BLaER1 treated with 17β-estradiol and CSF1 and Interleukin-3, amounts not matched to agents 10 nM and 100 nM (cell line): ENCODE measurements at regions not wholly inside any gene's neighbourhood (a gene's known extent, or its start where the extent isn't known, plus 50 kb on each side); places are given as distances from the start of the nearest gene placed in this dataset.

ENCODE experiments used
- H3K27ac ChIP-seq, 11 experiments: shearing (Covaris generic); formaldehyde crosslinking; 2 replicates each; pipeline ENCODE4 v1.8.1; 2022
- H3K27me3 ChIP-seq, 11 experiments: shearing (Covaris generic); formaldehyde crosslinking; 2 replicates each; pipeline ENCODE4 v1.8.1; 2022
- H3K36me3 ChIP-seq, 11 experiments: shearing (Covaris generic); formaldehyde crosslinking; 2 replicates each; pipeline ENCODE4 v1.8.1; 2022
- H3K4me1 ChIP-seq, 10 experiments: shearing (Covaris generic); formaldehyde crosslinking; 2 replicates each; pipeline ENCODE4 v1.8.1; 2022
- H3K4me2 ChIP-seq, 11 experiments: shearing (Covaris generic); formaldehyde crosslinking; 2 replicates each; pipeline ENCODE4 v1.8.1; 2022
- H3K4me3 ChIP-seq, 10 experiments: shearing (Covaris generic); formaldehyde crosslinking; 2 replicates each; pipeline ENCODE4 v1.8.1; 2022
- H3K9ac ChIP-seq, 11 experiments: shearing (Covaris generic); formaldehyde crosslinking; 2 replicates each; pipeline ENCODE4 v1.8.1; 2022
- H3K9me3 ChIP-seq, 11 experiments: shearing (Covaris generic); formaldehyde crosslinking; replicated peaks in 1 of 11; 2 replicates each; pipeline ENCODE4 v1.8.1; 2022
- H4K20me1 ChIP-seq, 11 experiments: shearing (Covaris generic); formaldehyde crosslinking; 2 replicates each; pipeline ENCODE4 v1.8.1; 2022
- Cebpa-rat ChIP-seq, 11 experiments: shearing (Covaris generic); IDR thresholded peaks; 2 replicates each; pipeline ENCODE4 v1.8.1; 2022

DNA sequence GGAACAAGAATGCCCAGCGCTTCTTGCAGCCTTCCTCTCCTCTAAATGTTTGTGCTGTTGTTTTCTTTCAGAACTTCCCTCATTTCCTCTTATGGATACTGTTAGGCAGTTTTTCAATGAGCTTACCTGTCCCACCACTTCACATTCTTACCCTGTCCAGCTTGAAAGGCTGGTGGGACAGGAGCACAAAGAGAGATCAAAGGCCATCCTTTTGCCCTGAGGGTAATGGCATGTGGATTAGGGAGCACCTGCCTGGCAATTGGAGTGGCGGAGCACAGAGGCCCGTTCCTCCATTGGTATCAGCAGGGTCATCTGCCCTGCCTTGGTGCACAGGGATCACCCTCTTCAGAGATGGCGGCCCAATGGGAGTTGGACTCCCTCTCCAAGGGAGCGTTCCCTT, 170.1 kb upstream of the UBE3A start:
- H3K27ac ChIP-seq = no peak overlapping the region
- H3K4me1 ChIP-seq = no peaks in the 10 kb centered on the region
- no peak overlapping the region for H3K9ac ChIP-seq
- no peaks in the 10 kb centered on the region for H3K27me3 ChIP-seq
- no peaks in the 10 kb centered on the region for H3K36me3 ChIP-seq
- no peak overlapping the region for H3K4me2 ChIP-seq
- no peak overlapping the region for H3K4me3 ChIP-seq
- H4K20me1 ChIP-seq = no peaks in the 10 kb centered on the region
- TF ChIP-seq Cebpa-rat (IDR thresholded peaks at IDR 0.05) = no peak
- H3K9me3 ChIP-seq = no peaks in the 10 kb centered on the region

DNA sequence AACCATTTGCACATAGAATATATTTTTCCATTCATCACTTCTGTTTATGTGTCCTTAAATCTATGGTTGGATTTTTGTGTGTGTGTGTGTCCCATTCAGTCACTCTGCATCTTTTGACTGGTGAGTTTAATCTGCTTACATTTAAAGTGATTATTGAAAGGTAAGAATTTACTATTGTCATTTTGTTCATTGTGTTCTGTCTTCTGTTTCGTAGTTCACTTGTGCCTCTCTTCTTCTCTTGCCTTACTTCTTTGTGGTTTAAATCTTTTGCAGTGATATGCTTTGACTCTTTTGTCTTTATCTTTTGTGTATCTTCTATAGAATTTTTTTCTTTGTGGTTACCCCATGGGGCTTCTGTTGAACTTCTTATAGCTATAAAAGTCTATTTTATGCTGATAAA, 166.3 kb upstream of the UBE3A start:
- H3K4me1 ChIP-seq = no peaks in the 10 kb centered on the region
- TF ChIP-seq Cebpa-rat (IDR thresholded peaks at IDR 0.05) = no peak
- H3K27me3 ChIP-seq = no peaks in the 10 kb centered on the region
- H3K36me3 ChIP-seq = no peaks in the 10 kb centered on the region
- no peaks in the 10 kb centered on the region for H4K20me1 ChIP-seq
- no peak overlapping the region for H3K27ac ChIP-seq
- H3K4me2 ChIP-seq = no peak overlapping the region
- H3K4me3 ChIP-seq = no peak overlapping the region
- no peak overlapping the region for H3K9ac ChIP-seq
- no peaks in the 10 kb centered on the region; a peak in 1 of 22 replicates for H3K9me3 ChIP-seq

DNA sequence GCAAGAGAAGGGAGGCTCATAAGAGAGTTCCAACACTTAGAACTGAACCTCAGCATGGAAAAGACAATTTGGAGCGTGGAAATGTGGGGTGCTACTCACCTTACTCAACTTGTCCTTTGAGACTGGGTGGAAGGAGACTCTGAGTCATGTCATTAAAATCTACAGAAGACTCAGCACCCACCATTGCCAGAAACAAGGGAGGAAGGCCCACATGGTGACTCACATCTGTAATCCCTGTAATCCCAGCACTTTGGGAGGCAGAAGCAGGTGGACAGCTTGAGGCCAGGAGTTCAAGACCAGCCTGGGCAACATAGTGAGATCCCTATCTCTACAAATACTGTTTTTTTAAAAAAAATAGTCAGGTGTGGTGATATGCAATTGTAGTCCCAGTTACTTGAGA, 161.9 kb upstream of the UBE3A start:
- Histone ChIP-seq H3K4me2 (no peak overlapping the region), H3K27me3 (no peaks in the 10 kb centered on the region), H3K9me3 (peaks cover 5 to 33% (median 11%) of the 10 kb centered on the region in 11 experiments; a peak in 16 of 22 replicates), H3K27ac (no peak overlapping the region), H3K36me3 (no peaks in the 10 kb centered on the region), H3K9ac (no peak overlapping the region), H3K4me1 (peaks cover 0 to 9% (median 8%) of the 10 kb centered on the region in 10 experiments; a peak in 8 of 20 replicates), H4K20me1 (no peaks in the 10 kb centered on the region), H3K4me3 (no peak overlapping the region)
- TF ChIP-seq Cebpa-rat (IDR thresholded peaks at IDR 0.05) = no peak

DNA sequence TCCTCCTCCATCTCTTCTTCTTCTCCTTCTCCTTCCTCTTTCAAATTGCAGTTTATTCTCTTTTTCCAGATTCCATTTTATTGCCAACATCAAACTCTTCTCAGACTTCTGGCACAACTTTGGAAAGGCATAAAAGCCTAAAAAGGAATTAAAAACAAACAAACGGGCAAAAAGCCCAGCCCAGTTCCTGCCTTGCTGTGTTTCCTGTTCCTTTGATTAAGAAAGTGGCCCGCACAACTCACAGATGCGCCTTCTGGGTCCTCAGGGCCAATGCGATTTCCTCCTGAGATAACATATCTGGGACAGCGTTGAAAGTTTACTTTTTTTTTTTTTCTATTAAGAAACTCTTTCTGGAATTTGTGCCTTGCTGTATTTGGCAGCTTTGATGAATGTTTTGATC, 158.7 kb upstream of the UBE3A start:
- H3K9ac ChIP-seq = no peak overlapping the region
- H3K27ac ChIP-seq = no peak overlapping the region
- peak overlapping the region in 9 of 11 experiments; percentile 2 to 55 (median 24); a peak in 13 of 22 replicates for H3K4me2 ChIP-seq
- H4K20me1 ChIP-seq = no peaks in the 10 kb centered on the region
- peaks cover 9 to 41% (median 19%) of the 10 kb centered on the region in 11 experiments; a peak in 16 of 22 replicates for H3K9me3 ChIP-seq
- no peaks in the 10 kb centered on the region for H3K27me3 ChIP-seq
- no peaks in the 10 kb centered on the region for H3K36me3 ChIP-seq
- no peak overlapping the region for H3K4me3 ChIP-seq
- TF ChIP-seq Cebpa-rat (IDR thresholded peaks at IDR 0.05) = no peak
- H3K4me1 ChIP-seq = peaks cover 0 to 9% (median 8%) of the 10 kb centered on the region in 10 experiments; a peak in 8 of 20 replicates

DNA sequence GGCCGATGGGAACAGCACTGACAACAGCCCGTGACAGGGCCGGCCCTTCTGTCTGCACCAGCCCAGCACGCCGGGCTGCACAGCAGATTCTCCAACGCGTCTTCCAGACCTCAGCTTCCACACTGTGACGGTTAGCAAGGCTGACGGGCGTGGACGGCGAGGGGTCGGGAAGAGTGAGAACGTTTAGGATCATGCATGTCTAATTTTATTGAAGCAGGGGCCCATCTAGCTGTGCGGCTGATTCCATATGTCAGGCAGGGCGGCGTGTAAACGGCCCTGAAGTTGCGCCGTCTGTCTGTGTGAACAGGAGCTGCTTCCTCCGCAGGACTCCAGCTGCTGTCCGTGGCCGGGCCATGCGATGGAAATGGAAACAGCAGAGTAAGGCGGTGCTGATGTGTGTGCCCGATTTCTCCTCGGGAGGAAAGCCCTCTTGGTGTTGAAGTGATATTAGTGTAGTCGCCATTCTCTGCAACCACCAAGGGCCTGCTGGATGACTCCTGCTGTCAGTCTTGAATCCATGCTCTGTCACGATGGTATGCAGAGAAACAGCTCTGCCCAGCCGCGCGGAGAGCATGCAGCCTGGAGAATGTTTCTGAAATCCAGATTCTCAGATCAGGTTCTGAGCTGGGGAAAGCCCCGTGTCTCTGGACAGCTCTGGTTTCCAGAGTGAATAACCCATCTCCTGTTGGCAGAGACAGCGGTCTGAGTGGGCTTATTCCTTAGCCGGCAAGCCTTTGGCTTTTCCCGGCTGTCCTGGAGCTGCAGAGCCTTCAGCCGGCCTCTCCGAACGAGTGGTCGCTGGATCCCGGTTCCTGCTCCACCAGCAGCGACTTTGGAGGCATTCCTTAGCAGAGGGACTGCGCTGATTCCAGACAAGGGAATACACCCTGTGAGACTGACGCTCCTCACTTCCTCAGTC, 158.1 kb upstream of the UBE3A start:
- TF ChIP-seq Cebpa-rat (IDR thresholded peaks at IDR 0.05) = no peak

DNA sequence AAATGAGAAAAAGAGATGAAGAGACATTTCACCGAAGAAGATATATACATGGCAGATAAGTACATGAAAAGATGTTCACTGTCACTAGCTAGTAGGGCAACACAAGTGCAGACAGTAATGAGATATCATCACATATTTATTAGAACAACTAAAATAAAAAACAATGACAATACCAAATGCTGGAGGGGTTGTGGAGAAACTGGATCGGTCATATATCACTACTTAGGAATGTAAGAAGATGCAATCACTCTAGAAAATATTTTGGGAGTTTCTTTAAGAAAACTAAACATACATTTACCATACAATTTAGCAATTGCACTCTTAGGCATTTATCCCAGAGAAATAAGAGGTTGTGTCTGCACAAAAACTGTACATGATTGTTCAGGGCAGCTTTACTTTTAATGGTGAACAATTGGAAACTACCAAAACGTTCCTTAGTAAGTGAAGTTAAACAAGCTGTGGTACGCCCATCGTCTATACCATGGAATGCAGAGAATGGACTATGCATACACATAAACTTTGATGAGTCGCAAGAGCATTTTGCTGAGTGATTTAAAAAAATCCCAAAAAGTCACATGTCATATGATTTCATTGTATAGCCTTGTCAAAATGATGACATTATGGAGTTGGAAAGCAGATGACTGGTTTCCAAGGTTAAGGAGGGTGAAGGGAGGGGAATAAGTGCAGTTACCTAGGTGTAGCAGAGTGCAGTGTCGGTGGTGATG, 149.0 kb upstream of the UBE3A start:
- no peaks in the 10 kb centered on the region for H3K36me3 ChIP-seq
- no peaks in the 10 kb centered on the region for H3K27me3 ChIP-seq
- no peaks in the 10 kb centered on the region for H4K20me1 ChIP-seq
- H3K9me3 ChIP-seq = peaks cover 8 to 28% (median 16%) of the 10 kb centered on the region in 11 experiments; a peak in 14 of 22 replicates
- H3K27ac ChIP-seq = no peak overlapping the region
- no peak overlapping the region for H3K9ac ChIP-seq
- no peak for TF ChIP-seq Cebpa-rat (IDR thresholded peaks at IDR 0.05)
- H3K4me1 ChIP-seq = no peaks in the 10 kb centered on the region
- no peak overlapping the region for H3K4me2 ChIP-seq
- H3K4me3 ChIP-seq = no peak overlapping the region

More for the DNA sequence above, 158.1 kb upstream of the UBE3A start:
- Histone ChIP-seq H4K20me1 (no peaks in the 10 kb centered on the region), H3K4me2 (peak overlapping the region in 8 of 11 experiments; percentile 2 to 55 (median 32); a peak in 11 of 22 replicates), H3K36me3 (no peaks in the 10 kb centered on the region), H3K27ac (no peak overlapping the region), H3K4me1 (peaks cover 0 to 9% (median 8%) of the 10 kb centered on the region in 10 experiments; a peak in 8 of 20 replicates), H3K9me3 (peaks cover 11 to 44% (median 22%) of the 10 kb centered on the region in 11 experiments; a peak in 16 of 22 replicates), H3K4me3 (no peak overlapping the region), H3K9ac (no peak overlapping the region), H3K27me3 (no peaks in the 10 kb centered on the region)

DNA sequence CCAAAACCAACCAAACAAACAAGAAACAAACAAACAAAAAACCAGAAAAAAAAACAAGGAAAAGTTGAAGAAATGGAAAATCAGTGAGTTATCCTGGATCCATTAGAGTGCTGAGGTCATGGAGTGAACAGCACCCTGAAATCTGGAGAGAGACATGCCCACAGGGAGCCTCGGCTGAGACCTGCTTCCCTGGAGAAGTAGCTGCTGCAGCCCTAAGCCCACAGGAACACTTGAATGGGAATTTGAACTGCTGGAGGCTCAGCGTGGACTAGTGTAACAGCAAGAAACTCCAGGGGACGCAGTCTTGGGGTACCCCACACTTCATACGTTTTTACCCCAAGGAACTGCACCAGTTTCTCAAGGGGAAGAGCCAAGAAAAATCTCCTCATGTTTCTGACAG, 144.1 kb upstream of the UBE3A start:
- no peaks in the 10 kb centered on the region for H3K4me1 ChIP-seq
- no peak for TF ChIP-seq Cebpa-rat (IDR thresholded peaks at IDR 0.05)
- no peaks in the 10 kb centered on the region for H4K20me1 ChIP-seq
- no peaks in the 10 kb centered on the region for H3K27me3 ChIP-seq
- H3K9me3 ChIP-seq = peaks cover 0 to 19% (median 8%) of the 10 kb centered on the region in 11 experiments; a peak in 11 of 22 replicates
- no peak overlapping the region for H3K4me2 ChIP-seq
- H3K36me3 ChIP-seq = no peaks in the 10 kb centered on the region
- no peak overlapping the region for H3K27ac ChIP-seq
- no peak overlapping the region for H3K9ac ChIP-seq
- H3K4me3 ChIP-seq = no peak overlapping the region

DNA sequence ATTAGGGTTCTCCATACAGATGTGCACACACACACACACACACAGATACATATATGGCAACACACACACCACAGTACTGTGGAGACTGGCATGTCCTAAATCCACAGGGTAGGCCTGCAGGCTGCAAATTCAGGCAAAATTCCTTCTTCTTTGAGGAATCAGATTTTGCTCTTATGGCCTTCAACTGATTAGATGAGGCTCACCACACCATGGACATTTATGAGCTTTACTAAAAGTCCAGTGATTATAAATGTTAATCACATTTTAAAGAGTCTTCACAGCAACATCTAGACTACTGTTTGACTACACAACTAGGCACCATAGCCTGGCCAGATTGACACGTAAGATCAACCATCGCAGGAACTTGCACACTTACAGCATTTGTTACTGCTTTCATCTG, 140.3 kb upstream of the UBE3A start:
- peaks cover 0 to 8% (median 0%) of the 10 kb centered on the region in 11 experiments; a peak in 3 of 22 replicates for H3K9me3 ChIP-seq
- H3K4me1 ChIP-seq = no peaks in the 10 kb centered on the region
- H3K36me3 ChIP-seq = no peaks in the 10 kb centered on the region
- TF ChIP-seq Cebpa-rat (IDR thresholded peaks at IDR 0.05) = no peak
- no peak overlapping the region for H3K27ac ChIP-seq
- no peaks in the 10 kb centered on the region for H3K27me3 ChIP-seq
- H4K20me1 ChIP-seq = no peaks in the 10 kb centered on the region
- no peak overlapping the region for H3K4me2 ChIP-seq
- no peak overlapping the region for H3K4me3 ChIP-seq
- no peak overlapping the region for H3K9ac ChIP-seq

DNA sequence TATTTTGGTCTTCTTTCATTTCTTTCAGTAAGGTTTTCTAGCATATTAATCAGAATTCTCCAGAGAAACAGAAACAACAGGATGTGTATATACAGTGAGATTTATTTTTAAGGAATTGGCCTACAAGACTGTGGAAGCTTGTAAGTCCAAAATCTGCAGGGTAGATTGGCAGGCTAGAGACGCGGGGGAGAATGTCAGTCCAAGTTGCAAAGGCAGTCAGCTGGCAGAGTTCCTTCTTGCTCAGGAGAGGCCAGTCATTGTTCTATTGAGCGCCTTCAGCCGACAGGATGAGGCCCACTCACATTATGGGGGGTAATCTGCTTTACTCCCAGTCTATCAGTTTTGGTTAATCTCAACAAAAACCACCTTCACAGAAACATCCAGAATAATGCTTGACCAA, 133.4 kb upstream of the UBE3A start:
- H3K9me3 ChIP-seq = peaks cover 0 to 9% (median 0%) of the 10 kb centered on the region in 11 experiments; a peak in 2 of 22 replicates
- no peak overlapping the region for H3K27ac ChIP-seq
- H3K9ac ChIP-seq = no peak overlapping the region
- H3K36me3 ChIP-seq = no peaks in the 10 kb centered on the region
- no peaks in the 10 kb centered on the region for H3K27me3 ChIP-seq
- peaks cover 0 to 8% (median 0%) of the 10 kb centered on the region in 10 experiments; a peak in 5 of 20 replicates for H3K4me1 ChIP-seq
- H4K20me1 ChIP-seq = no peaks in the 10 kb centered on the region
- no peak overlapping the region for H3K4me2 ChIP-seq
- no peak overlapping the region for H3K4me3 ChIP-seq
- no peak for TF ChIP-seq Cebpa-rat (IDR thresholded peaks at IDR 0.05)
